NOMO-1 (cell line): ENCODE measurements at regions not wholly inside any gene's neighbourhood (a gene's known extent, or its start where the extent isn't known, plus 50 kb on each side); places are given as distances from the start of the nearest gene placed in this dataset.

Source experiments
- DNase-seq, 2 experiments: peaks; one replicate each; lab custom pipeline; 2025; ENCODE audit not compliant: unreplicated experiment in 2 of 2; lab: John Stamatoyannopoulos, UW

DNA sequence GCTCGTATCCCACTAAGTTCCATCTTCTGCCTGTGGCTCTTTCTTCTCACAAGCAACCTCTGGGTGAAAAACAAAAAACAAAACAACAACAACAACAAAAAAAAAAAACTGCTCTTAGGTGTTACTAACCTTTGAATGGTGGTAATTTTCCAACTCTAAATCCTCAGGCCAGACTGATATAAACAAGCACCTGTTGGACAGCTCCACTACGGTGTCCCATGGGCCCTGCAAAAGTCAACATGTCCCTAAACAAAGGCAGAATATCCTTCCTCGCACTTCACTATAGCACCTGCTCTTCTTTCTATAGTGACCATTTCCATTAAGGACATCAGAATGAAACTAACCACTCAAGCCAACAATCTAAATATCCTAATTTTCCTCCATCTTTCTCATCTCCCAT is 54.6 kb upstream of the PARM1 start:
- no peak for DNase-seq

DNA sequence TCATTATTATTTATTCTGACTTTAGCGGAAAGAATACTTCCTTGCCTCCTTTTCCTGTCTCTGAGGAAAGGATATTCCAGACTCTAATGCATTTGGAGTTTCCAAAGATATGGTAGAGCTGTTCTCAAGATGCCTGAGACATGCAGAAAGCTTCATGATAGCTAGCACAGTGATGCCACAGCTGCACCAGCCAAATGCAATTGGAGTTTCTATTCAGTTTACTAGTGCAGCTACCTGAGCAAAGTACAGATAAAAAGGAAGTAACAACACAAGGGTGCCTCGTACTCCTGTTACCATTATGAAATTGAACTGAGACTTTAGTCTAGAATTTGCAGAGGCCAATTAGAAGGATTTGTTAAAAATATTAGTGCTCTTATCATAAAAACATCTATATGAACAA is 57.5 kb upstream of the PARM1 start:
- no peak for DNase-seq

DNA sequence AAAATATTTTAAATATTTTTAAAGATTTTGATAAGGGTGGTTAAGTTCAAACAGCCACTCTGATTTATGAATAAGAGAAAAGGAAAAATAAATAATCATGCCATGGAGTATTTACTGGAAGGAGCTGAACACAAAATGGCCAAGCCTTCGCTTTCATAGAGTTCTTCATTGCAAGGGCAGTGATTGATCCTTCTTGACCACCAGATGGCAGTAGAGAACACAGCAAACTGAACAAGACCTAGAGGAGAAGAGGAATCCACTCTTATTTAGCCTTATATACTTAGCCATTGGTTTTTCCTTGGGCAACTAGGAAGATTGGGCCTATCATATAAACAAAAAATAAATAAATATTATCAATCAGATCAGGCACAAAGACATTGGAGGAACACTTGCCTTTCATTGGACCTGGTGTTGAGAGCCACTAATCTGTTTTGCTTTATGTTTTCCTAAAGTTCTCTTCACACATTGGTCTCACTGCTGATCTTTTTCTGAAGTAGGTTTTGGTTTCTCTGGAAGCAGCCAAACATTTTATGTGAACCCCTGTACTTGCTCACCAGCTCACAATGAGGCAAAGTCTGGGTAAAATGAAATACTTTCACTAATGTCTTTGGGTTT is 58.1 kb upstream of the PARM1 start:
- peak; percentile 52 to 74 for DNase-seq

DNA sequence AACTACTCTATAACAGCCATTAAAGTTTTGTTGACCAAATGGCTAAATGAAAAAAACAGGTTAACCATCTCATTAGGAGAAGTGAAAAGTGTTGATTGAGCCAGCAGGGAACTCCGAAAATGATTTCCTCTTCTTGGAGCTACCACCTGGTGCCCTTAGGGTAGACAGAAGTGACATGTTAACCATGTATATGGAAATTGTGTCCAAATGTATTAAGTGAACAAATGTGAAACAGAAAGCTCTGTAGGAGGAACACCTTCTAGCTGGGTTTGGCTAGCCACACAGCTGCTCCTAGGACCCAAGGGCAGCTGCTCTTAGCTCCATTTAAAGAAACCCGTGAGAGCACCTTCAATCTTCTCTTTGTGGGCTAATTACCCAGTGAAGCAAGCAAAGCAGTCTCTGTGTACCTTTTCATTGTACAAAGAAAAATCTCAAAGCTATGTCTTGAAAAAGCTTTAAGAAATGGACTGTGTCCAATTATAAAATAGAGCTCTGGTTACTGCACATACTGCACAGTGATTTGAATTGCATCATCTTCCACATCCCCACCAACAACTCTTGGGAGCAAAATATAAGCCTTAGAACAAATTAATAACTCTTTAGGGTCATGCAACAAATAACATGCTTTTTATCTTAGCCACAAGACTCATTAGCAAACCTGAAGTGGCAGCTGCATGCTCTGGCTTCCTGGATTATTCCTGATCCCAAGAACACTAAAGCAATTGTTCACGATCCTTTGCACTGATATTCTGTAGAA is 59.2 kb upstream of the PARM1 start:
- DNase-seq, result peak in 1 of 2 experiments; percentile 50

DNA sequence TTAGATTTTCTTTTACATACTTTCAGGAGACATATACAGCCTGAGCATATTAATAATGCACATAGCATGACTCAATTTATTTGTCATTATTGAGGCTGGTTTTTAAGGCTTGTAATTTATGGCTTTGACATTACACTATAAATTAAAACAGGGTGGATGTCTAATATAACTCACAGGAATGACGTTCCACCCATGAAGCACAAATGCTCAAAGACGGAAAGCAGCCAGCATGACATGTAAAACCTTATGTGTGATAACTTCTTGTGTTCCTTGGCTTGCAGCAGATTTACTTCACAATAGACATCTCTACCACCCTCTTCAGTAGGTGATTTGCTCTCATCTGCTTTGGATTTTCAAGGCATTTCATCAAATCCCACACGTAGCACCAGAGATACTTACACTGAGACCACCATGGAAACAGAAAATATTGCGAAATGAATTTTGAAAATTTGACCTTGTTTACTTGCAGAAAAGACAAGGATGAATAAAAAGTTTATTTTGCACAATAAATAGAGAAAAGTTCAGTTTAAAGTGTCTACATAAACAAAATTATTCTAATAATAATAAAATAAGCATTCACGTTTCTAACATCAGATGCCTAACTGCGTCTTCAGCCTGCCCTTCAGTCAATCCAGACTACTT is 64.7 kb upstream of the BTC start:
- DNase-seq, result no peak

DNA sequence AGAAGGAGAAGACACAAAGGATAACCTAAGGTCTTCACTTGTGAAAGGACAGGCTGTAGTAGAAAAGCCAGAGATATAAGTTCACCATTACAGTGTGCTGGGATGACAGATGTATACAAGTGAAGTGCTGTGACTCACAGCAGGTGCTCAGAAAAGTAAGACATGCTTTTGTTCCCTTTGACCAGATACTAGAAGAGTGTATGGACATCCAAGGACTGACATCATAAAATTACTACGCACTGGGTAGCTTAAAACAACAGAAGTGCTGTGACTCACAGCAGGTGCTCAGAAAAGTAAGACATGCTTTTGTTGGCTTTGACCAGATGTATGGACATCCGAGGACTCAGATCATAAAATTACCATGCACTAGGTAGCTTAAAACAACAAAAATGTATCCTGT is 61.6 kb upstream of the BTC start:
- no peak for DNase-seq

DNA sequence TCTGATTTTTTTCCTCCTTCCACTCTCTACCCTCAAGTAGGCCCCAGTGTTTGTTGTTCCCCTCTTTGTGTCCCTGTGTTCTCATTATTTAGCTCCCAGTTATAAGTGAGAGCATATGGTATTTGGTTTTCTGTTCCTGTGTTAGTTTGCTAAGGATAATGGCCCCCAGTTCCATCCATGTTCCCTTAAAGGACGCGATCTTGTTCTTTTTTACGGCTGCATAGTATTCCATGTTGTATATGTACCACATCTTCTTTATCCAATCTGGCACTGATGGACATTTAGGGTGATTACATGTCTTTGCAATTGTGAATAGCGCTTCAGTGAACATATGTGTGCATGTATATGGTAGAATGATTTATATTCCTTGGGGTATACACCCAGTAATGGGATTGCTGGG is 54.5 kb upstream of the BTC start:
- no peak for DNase-seq

DNA sequence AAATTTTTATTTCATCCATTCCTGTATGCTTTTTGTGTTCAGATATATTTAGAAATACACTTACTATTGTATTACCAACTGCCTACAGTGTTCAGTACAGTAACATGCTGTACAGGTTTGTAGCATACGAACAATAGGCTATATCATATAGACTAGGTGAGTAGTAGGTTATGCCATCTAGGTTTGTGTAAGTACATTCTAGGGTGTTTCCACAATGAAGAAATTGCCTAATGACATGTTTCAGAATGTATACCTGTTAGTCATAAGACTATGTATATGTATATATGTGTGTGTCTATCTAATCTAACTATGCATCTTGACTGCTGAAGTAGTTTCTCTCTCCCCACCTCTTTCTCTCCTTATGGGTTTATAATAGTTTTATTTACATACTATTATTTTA is 51.5 kb upstream of the BTC start:
- no peak for DNase-seq
